Adrenal gland (tissue), 9 donors: ENCODE measurements at regions not wholly inside any gene's neighbourhood (a gene's known extent, or its start where the extent isn't known, plus 50 kb on each side); places are given as distances from the start of the nearest gene placed in this dataset.

Experiments
- DNase-seq, 7 donors: peaks; one replicate each; pipeline ENCODE4 v3.0.0-alpha.2; 2019 to 2020
- H3K27ac ChIP-seq, 5 donors: fragments of 200-600 bp; sonication (generic) in 4 of 5; 1 replicate in 3 of 5; 2 replicates in 2 of 5; pipeline versions ENCODE4 v1.5.1 to v1.8.0; 2016 to 2020; ENCODE audit warnings: mild to moderate bottlenecking in 1 of 5
- H3K27me3 ChIP-seq: fragments of 200-600 bp; 2 replicates; pipeline ENCODE4 v1.8.0; 2021
- H3K36me3 ChIP-seq, 2 donors: fragments of 200-600 bp; replicated peaks in 1 of 2; 1 replicate in 1 of 2; 2 replicates in 1 of 2; pipeline versions ENCODE4 v1.5.1 to v1.8.0; 2018 to 2022
- H3K4me1 ChIP-seq, 2 donors: fragments of 200-600 bp; replicated peaks in 1 of 2; 1 replicate in 1 of 2; 2 replicates in 1 of 2; pipeline versions ENCODE4 v1.5.1 to v1.8.0; 2018 to 2021
- H3K4me3 ChIP-seq, 4 donors: fragments of 200-600 bp; sonication (generic) in 3 of 4; one replicate each; pipeline ENCODE4 v1.5.1; 2016 to 2018
- H3K9me3 ChIP-seq, 3 donors: fragments of 200-600 bp; sonication (generic) in 1 of 3; replicated peaks in 1 of 3; 1 replicate in 2 of 3; 2 replicates in 1 of 3; pipeline versions ENCODE4 v1.5.1 to v1.8.0; 2016 to 2021
- POLR2A ChIP-seq, 2 donors: fragments of 450-650 bp; IDR thresholded peaks; one replicate each; pipeline ENCODE4 v1.6.1; 2017; ENCODE audit warnings: antibody characterized with exemption in 2 of 2, mild to moderate bottlenecking in 2 of 2, moderate library complexity in 1 of 2
- WGBS, 4 donors: extraction: QIAGEN DNeasy Blood & Tissue Kit in 2 of 4; methylation state at CpG; one replicate each; pipeline versions ENCODE4 v1.1.5 to v1.1.7; 2013 to 2017; 5-methylcytosine and 5-hydroxymethylcytosine counted together
- intact Hi-C, 2 donors: fragments of 100-400 bp; cut with DNase I; formaldehyde crosslinking; loops; one replicate each; pipeline versions ENCODE4 v1.14.1 to v1.15.0; 2022 to 2023
- TF ChIP-seq, protein P1 (sequence below), 6 experiments: fragments of 450-650 bp in 4 of 6; fragments of 200-600 bp in 2 of 6; sonication (generic) in 1 of 6; IDR thresholded peaks; 1 replicate in 5 of 6; 2 replicates in 1 of 6; pipeline versions ENCODE4 v1.5.1 to v1.8.0; 2016 to 2021; ENCODE audit warnings: antibody characterized with exemption in 6 of 6, mild to moderate bottlenecking in 2 of 6, moderate library complexity in 1 of 6
- donor health status: healthy with polysubstance abuse.
- donor health status: Bipolar disorder and iron deficiency.
- donor health status: DM: yes; HTN: yes; CAD: no.
- donor health status: DM: no; HTN: no; CAD: no.
- donor health status: DM: no; HTN: no; CAD: no.

DNA sequence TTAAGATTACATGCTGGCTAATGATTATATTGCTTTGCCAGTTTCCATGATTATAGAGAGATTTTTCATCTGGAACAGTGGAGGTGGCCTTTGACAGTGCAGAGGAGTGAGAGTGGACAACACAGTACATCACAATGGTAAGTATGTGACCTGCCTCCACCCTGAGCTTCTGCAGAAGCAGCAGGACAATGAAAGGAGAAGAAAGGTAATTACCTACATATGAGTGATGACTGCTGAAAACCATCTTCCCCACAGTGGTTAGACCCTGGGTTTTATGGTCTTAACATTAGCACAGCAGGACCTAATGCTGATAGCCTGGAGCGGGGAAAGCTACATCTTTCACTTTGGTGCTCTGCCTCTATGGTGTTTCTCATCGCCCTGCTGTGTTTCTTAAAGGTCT lies 454.7 kb upstream of the DDI1 start:
- Histone ChIP-seq H3K27ac (no peak overlapping the region), H3K27me3 (no peaks in the 10 kb centered on the region), H3K4me3 (no peak overlapping the region), H3K4me1 (peaks cover 0 to 12% of the 10 kb centered on the region in 2 donors), H3K36me3 (no peaks in the 10 kb centered on the region), H3K9me3 (no peaks in the 10 kb centered on the region)
- intact Hi-C loops, result no loop called here
- no peak for TF ChIP-seq POLR2A (IDR thresholded peaks at IDR 0.05)
- TF ChIP-seq, protein P1, sequence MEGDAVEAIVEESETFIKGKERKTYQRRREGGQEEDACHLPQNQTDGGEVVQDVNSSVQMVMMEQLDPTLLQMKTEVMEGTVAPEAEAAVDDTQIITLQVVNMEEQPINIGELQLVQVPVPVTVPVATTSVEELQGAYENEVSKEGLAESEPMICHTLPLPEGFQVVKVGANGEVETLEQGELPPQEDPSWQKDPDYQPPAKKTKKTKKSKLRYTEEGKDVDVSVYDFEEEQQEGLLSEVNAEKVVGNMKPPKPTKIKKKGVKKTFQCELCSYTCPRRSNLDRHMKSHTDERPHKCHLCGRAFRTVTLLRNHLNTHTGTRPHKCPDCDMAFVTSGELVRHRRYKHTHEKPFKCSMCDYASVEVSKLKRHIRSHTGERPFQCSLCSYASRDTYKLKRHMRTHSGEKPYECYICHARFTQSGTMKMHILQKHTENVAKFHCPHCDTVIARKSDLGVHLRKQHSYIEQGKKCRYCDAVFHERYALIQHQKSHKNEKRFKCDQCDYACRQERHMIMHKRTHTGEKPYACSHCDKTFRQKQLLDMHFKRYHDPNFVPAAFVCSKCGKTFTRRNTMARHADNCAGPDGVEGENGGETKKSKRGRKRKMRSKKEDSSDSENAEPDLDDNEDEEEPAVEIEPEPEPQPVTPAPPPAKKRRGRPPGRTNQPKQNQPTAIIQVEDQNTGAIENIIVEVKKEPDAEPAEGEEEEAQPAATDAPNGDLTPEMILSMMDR (IDR thresholded peaks at IDR 0.05), result no peak
- 63 to 89% (median 78%) methylated on average over 2 of the region's 2 CpGs for WGBS, 4 donors
- no peak for DNase-seq

DNA sequence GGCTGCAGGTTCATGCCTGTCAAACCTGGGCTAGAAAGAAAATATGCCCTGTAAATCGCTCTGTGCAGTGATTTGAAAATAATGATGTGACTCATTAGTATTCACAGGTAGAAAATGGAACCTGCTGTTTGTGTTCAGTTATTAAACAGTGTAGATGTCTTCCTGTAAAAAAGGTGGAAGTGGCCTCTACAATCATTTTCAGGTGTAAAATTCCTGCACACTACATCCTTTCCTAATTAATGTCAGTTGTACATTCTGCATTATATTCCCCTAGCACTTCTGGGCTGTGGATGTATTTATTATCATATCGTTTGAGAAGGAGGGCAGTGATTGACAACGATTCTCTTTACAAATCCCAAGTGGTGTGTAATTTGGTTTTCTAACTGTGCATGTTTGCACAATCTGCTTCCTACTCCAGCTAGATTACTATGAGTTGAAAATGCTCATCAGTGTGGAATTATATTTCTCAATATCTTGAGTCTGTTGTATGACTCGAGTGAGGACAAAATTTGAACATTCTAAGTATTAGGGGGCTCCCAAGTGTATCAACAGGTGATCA lies 454.0 kb upstream of the DDI1 start:
- DNase-seq, result no peak
- intact Hi-C loops, result no loop called here
- 69 to 93% (median 81%) methylated on average over 4 of the region's 4 CpGs for WGBS, 4 donors

DNA sequence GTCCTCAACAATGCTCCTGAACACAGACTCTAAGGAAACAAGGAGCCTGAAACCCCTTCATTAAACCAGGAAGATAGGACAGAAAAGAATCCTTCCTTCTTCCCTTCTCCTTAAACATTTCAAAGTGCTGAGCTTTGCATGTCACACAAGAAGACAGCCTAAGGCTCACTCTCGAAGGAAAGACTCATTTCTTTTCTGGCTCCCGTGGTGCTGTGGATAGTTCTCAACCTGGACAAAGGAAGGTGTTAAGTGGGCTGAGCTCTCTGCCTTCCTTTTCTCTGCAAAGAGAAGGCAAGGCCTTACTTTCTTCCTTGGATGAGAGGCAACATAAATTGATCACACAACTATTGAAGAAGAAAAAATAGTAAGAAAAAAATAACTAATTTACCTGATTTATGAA lies 452.4 kb upstream of the DDI1 start:
- no peak for DNase-seq
- Histone ChIP-seq H3K36me3 (no peaks in the 10 kb centered on the region), H3K4me3 (no peak overlapping the region), H3K27me3 (no peaks in the 10 kb centered on the region), H3K4me1 (peaks cover 0 to 15% of the 10 kb centered on the region in 2 donors), H3K9me3 (no peaks in the 10 kb centered on the region), H3K27ac (no peak overlapping the region)
- intact Hi-C loops, result no loop called here
- WGBS, 4 donors, result 70 to 87% (median 81%) methylated on average over 2 of the region's 2 CpGs
- TF ChIP-seq POLR2A (IDR thresholded peaks at IDR 0.05), result no peak
- TF ChIP-seq, protein P1 (IDR thresholded peaks at IDR 0.05), result no peak

More for the DNA sequence above, 454.0 kb upstream of the DDI1 start:
- no peaks in the 10 kb centered on the region for H3K9me3 ChIP-seq
- H3K36me3 ChIP-seq, result no peaks in the 10 kb centered on the region
- no peak overlapping the region for H3K27ac ChIP-seq
- no peak for TF ChIP-seq POLR2A (IDR thresholded peaks at IDR 0.05)
- TF ChIP-seq, protein P1 (IDR thresholded peaks at IDR 0.05), result no peak
- peaks cover 0 to 15% of the 10 kb centered on the region in 2 donors for H3K4me1 ChIP-seq
- H3K4me3 ChIP-seq, result no peak overlapping the region
- no peaks in the 10 kb centered on the region for H3K27me3 ChIP-seq

DNA sequence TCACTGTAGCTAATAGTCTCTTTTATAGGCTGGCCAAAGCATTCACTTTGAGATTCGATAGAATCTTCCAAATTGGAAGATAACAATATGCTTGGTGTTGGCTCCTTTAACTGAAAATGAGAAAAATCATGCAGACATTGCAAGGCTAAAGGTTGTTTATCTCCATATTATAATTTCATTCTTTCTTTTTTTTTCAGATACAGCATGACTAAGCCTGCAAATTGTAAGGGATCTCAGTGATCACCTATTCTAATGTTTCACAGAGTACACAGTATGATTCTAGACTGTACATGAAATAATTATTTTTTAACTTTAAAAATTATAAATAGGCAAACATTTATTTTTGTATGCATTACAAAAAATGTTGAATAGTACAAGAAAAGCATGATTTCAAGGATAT lies 451.7 kb upstream of the DDI1 start:
- Histone ChIP-seq H3K4me1 (peaks cover 0 to 15% of the 10 kb centered on the region in 2 donors), H3K27ac (no peak overlapping the region), H3K9me3 (no peaks in the 10 kb centered on the region), H3K27me3 (no peaks in the 10 kb centered on the region), H3K4me3 (no peak overlapping the region), H3K36me3 (no peaks in the 10 kb centered on the region)
- WGBS, 4 donors, result 49 to 91% (median 71%) methylated on average over 1 of the region's 1 CpG
- TF ChIP-seq, protein P1 (IDR thresholded peaks at IDR 0.05), result no peak
- no peak for TF ChIP-seq POLR2A (IDR thresholded peaks at IDR 0.05)
- intact Hi-C loops, result no loop called here
- no peak for DNase-seq
